Nucleus accumbens (tissue), 56 donors: ENCODE measurements at regions not wholly inside any gene's neighbourhood (a gene's known extent, or its start where the extent isn't known, plus 50 kb on each side); places are given as distances from the start of the nearest gene placed in this dataset.

Source experiments
- DNase-seq, 56 donors: peaks; one replicate each; lab custom pipeline; 2025; lab: John Stamatoyannopoulos, UW

- no peak for DNase-seq
Measured at GRCh38 chr1:209266590-209267205, 316.8 kb upstream of the CAMK1G start.

GRCh38 chr1:209267968-209268367 lies 315.5 kb upstream of the CAMK1G start:
- DNase-seq, result no peak

GRCh38 chr1:209268479-209268878 lies 315.0 kb upstream of the CAMK1G start:
- DNase-seq, result no peak

GRCh38 chr1:209276321-209276720 lies 307.2 kb upstream of the CAMK1G start:
- no peak for DNase-seq

GRCh38 chr1:209277662-209278061 lies 305.9 kb upstream of the CAMK1G start:
- no peak for DNase-seq

- no peak for DNase-seq
Measured at GRCh38 chr1:209291715-209292114, 291.8 kb upstream of the CAMK1G start.

GRCh38 chr1:209302779-209303568 lies 280.5 kb upstream of the CAMK1G start:
- no peak for DNase-seq

GRCh38 chr1:209304166-209304565 lies 279.3 kb upstream of the CAMK1G start:
- no peak for DNase-seq

GRCh38 chr1:209305221-209305954 lies 278.1 kb upstream of the CAMK1G start:
- DNase-seq, result no peak

- DNase-seq, result no peak
Measured at GRCh38 chr1:209307846-209308245, 275.7 kb upstream of the CAMK1G start.

GRCh38 chr1:209309198-209309597 lies 274.3 kb upstream of the CAMK1G start:
- no peak for DNase-seq

GRCh38 chr1:209311770-209312169 lies 271.7 kb upstream of the CAMK1G start:
- no peak for DNase-seq

- DNase-seq, result no peak
Measured at GRCh38 chr1:209316929-209317328, 266.6 kb upstream of the CAMK1G start.

GRCh38 chr1:209318181-209319056 lies 265.1 kb upstream of the CAMK1G start:
- DNase-seq, result no peak

GRCh38 chr1:209319057-209319432 lies 264.5 kb upstream of the CAMK1G start:
- DNase-seq, result no peak

GRCh38 chr1:209319549-209319948 lies 264.0 kb upstream of the CAMK1G start:
- DNase-seq, result no peak

- DNase-seq, result no peak
Measured at GRCh38 chr1:209323743-209324142, 259.8 kb upstream of the CAMK1G start.

- no peak for DNase-seq
Measured at GRCh38 chr1:209324901-209325871, 258.3 kb upstream of the CAMK1G start.

GRCh38 chr1:209326076-209326475 lies 257.4 kb upstream of the CAMK1G start:
- no peak for DNase-seq
